Uterus (tissue), 2 donors: ENCODE measurements at regions not wholly inside any gene's neighbourhood (a gene's known extent, or its start where the extent isn't known, plus 50 kb on each side); places are given as distances from the start of the nearest gene placed in this dataset.

Experiments
- CTCF ChIP-seq, 4 experiments: fragments of 200-600 bp in 2 of 4; fragments of 450-650 bp in 2 of 4; sonication (generic) in 2 of 4; IDR thresholded peaks; one replicate each; pipeline ENCODE4 v1.5.1; 2016 to 2019; ENCODE audit warnings: antibody characterized with exemption in 4 of 4, mild to moderate bottlenecking in 2 of 4, moderate library complexity in 1 of 4
- POLR2A ChIP-seq, 2 donors: fragments of 450-650 bp; IDR thresholded peaks; one replicate each; pipeline ENCODE4 v1.6.1; 2016; ENCODE audit warnings: antibody characterized with exemption in 2 of 2, mild to moderate bottlenecking in 1 of 2, moderate library complexity in 1 of 2

- TF ChIP-seq CTCF (IDR thresholded peaks at IDR 0.05) (no peak), POLR2A (IDR thresholded peaks at IDR 0.05) (no peak)
These were observed 98.1 kb downstream of the YTHDF1 start for GRCh38 chr20:63117661-63118302.
